ENCODE measurements at regions not wholly inside any gene's neighbourhood (a gene's known extent, or its start where the extent isn't known, plus 50 kb on each side); places are given as distances from the start of the nearest gene placed in this dataset.

- H3K36me3 Mint-ChIP-seq (ENCODE audit: low read depth) = no peaks in the 10 kb centered on the region
- intact Hi-C loops (cut with micrococcal nuclease) = no loop called here
- H3K9me3 Mint-ChIP-seq = no peaks in the 10 kb centered on the region
- H3K27ac Mint-ChIP-seq = no peak overlapping the region
- no peaks in the 10 kb centered on the region for H3K27me3 Mint-ChIP-seq (ENCODE audit: low read depth)
- no peak for DNase-seq (ENCODE audit: low spot score)
- no peak overlapping the region for H3K4me3 Mint-ChIP-seq (ENCODE audit: low read depth)
- H3K4me1 Mint-ChIP-seq (ENCODE audit: low read depth) = no peaks in the 10 kb centered on the region
Measured at GRCh38 chr10:2487921-2488320, 579.4 kb upstream of the PFKP start.

DNA sequence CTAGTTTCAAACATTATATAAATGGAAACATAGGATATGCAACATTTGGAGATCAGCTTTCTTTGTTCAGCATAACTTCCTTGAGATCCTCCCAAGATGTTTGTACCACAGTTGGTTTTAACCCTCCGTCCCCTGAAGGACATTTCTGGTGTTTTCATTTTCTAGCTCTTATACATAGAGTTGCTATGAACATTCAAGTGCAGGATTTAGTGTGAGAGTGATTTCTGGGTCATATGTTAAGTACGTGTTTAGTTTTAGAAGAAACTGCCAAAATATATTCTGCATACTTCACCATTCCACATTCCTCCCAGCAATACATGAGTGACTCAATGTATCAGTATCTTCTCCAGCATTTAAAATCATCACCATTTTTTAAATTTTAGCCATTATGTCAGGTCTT is 588.7 kb upstream of the PFKP start:
- intact Hi-C loops (cut with micrococcal nuclease) = no loop called here
- H3K4me1 Mint-ChIP-seq (ENCODE audit: low read depth) = no peaks in the 10 kb centered on the region
- no peak for DNase-seq (ENCODE audit: low spot score)
- no peak overlapping the region for H3K27ac Mint-ChIP-seq
- H3K36me3 Mint-ChIP-seq (ENCODE audit: low read depth) = no peaks in the 10 kb centered on the region
- no peaks in the 10 kb centered on the region for H3K27me3 Mint-ChIP-seq (ENCODE audit: low read depth)
- H3K4me3 Mint-ChIP-seq (ENCODE audit: low read depth) = no peak overlapping the region
- H3K9me3 Mint-ChIP-seq = peaks cover 3% of the 10 kb centered on the region

GRCh38 chr10:2476812-2477553 is 590.4 kb upstream of the PFKP start:
- Mint-ChIP-seq H3K4me1 (ENCODE audit: low read depth) (no peaks in the 10 kb centered on the region), H3K36me3 (ENCODE audit: low read depth) (no peaks in the 10 kb centered on the region), H3K4me3 (ENCODE audit: low read depth) (no peak overlapping the region), H3K27me3 (ENCODE audit: low read depth) (no peaks in the 10 kb centered on the region), H3K9me3 (peaks cover 3% of the 10 kb centered on the region), H3K27ac (no peak overlapping the region)
- intact Hi-C loops (cut with micrococcal nuclease) = no loop called here
- no peak for DNase-seq (ENCODE audit: low spot score)

- H3K4me1 Mint-ChIP-seq (ENCODE audit: low read depth) = no peaks in the 10 kb centered on the region
Measured at GRCh38 chr10:2476218-2476811, 591.0 kb upstream of the PFKP start.

DNA sequence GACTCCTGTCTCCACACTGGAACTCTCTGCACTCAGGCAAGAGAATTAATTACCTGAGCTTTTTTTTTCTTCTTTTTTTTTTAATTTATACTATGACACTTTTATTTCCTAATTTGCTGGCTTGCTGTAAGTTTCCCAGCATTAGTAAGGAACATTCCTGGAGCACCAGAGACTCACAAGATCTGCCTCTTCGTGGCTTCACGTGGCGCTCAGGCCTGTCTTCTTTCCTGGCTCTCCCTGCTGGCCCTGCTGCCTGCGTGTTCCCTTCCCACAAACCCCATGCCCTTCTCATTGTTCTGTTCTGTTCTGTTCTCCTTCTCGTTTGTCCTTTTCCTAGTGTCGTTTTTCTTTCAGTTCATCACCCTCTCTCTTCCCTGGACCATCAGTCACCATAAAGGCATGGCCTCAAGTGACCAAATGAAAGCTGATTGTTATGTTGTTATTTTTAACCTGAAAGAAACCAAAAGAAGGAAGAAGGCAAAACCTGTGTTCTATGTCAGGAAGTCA is 591.6 kb upstream of the PFKP start:
- intact Hi-C loops (cut with micrococcal nuclease) = no loop called here
- Mint-ChIP-seq H3K27me3 (ENCODE audit: low read depth) (no peaks in the 10 kb centered on the region), H3K36me3 (ENCODE audit: low read depth) (no peaks in the 10 kb centered on the region), H3K4me1 (ENCODE audit: low read depth) (no peaks in the 10 kb centered on the region), H3K27ac (no peak overlapping the region), H3K9me3 (peaks cover 3% of the 10 kb centered on the region), H3K4me3 (ENCODE audit: low read depth) (no peak overlapping the region)
- no peak for DNase-seq (ENCODE audit: low spot score)

More at GRCh38 chr10:2476218-2476811, 591.0 kb upstream of the PFKP start:
- intact Hi-C loops (cut with micrococcal nuclease) = no loop called here
- Mint-ChIP-seq H3K27ac (no peak overlapping the region), H3K27me3 (ENCODE audit: low read depth) (no peaks in the 10 kb centered on the region), H3K9me3 (peaks cover 3% of the 10 kb centered on the region), H3K36me3 (ENCODE audit: low read depth) (no peaks in the 10 kb centered on the region), H3K4me3 (ENCODE audit: low read depth) (no peak overlapping the region)
- DNase-seq (ENCODE audit: low spot score) = no peak

GRCh38 chr10:2471811-2472210 is 595.5 kb upstream of the PFKP start:
- intact Hi-C loops (cut with micrococcal nuclease) = no loop called here
- Mint-ChIP-seq H3K27ac (no peak overlapping the region), H3K4me1 (ENCODE audit: low read depth) (no peaks in the 10 kb centered on the region), H3K9me3 (peaks cover 3% of the 10 kb centered on the region), H3K4me3 (ENCODE audit: low read depth) (no peak overlapping the region), H3K36me3 (ENCODE audit: low read depth) (no peaks in the 10 kb centered on the region), H3K27me3 (ENCODE audit: low read depth) (no peaks in the 10 kb centered on the region)
- no peak for DNase-seq (ENCODE audit: low spot score)

DNA sequence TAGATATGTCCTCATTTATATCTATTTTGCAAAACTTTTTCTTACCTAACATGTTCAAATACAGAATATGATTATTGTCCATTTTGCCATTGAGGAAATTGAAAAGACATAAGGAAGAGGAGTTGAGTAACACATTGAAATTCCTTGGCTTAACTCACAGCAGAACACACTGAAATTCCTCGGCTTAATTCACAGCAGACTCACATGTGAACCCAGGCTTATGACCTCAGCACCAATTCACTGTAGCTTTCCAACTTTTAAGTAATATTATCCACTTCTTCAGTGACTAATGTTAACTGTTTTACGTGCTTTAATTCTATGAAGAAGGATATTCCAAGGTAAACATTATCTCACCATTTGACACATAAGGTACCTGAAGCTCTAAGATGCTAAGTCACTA is 597.5 kb upstream of the PFKP start:
- Mint-ChIP-seq H3K9me3 (peaks cover 6% of the 10 kb centered on the region), H3K27me3 (ENCODE audit: low read depth) (no peaks in the 10 kb centered on the region), H3K4me3 (ENCODE audit: low read depth) (no peak overlapping the region), H3K27ac (no peak overlapping the region), H3K36me3 (ENCODE audit: low read depth) (no peaks in the 10 kb centered on the region), H3K4me1 (ENCODE audit: low read depth) (no peaks in the 10 kb centered on the region)
- intact Hi-C loops (cut with micrococcal nuclease) = no loop called here
- DNase-seq (ENCODE audit: low spot score) = no peak

DNA sequence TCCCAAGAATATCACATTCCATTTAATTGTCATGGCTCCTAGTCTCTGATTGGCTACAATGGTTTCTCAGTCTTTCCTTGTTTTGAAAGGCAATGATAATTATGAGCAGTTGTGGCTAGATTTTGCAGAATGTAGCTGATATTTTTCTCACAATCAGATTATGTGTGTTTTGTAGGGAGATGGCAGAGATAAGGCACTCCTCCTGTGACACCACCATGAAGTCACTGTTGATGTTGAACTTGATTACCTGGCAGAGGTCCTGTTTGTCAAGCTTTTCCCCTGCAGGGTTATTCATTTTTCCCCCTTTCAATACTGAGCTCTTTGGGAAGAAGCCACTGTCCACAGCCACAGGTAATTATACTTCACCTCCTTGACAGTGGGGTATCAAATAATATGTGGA is 602.9 kb upstream of the PFKP start:
- H3K4me3 Mint-ChIP-seq (ENCODE audit: low read depth) = no peak overlapping the region
- intact Hi-C loops (cut with micrococcal nuclease) = no loop called here
- no peaks in the 10 kb centered on the region for H3K4me1 Mint-ChIP-seq (ENCODE audit: low read depth)
- no peaks in the 10 kb centered on the region for H3K36me3 Mint-ChIP-seq (ENCODE audit: low read depth)
- peaks cover 6% of the 10 kb centered on the region for H3K9me3 Mint-ChIP-seq
- DNase-seq (ENCODE audit: low spot score) = no peak
- no peak overlapping the region for H3K27ac Mint-ChIP-seq
- H3K27me3 Mint-ChIP-seq (ENCODE audit: low read depth) = no peaks in the 10 kb centered on the region

- H3K36me3 Mint-ChIP-seq (ENCODE audit: low read depth) = no peaks in the 10 kb centered on the region
- no peak for DNase-seq (ENCODE audit: low spot score)
- no peaks in the 10 kb centered on the region for H3K4me1 Mint-ChIP-seq (ENCODE audit: low read depth)
- no peak overlapping the region for H3K4me3 Mint-ChIP-seq (ENCODE audit: low read depth)
- intact Hi-C loops (cut with micrococcal nuclease) = no loop called here
- no peaks in the 10 kb centered on the region for H3K27me3 Mint-ChIP-seq (ENCODE audit: low read depth)
- no peak overlapping the region for H3K27ac Mint-ChIP-seq
- peaks cover 6% of the 10 kb centered on the region for H3K9me3 Mint-ChIP-seq
Measured at GRCh38 chr10:2463316-2463715, 604.0 kb upstream of the PFKP start.

- no peak overlapping the region for H3K27ac Mint-ChIP-seq
- H3K27me3 Mint-ChIP-seq (ENCODE audit: low read depth) = no peaks in the 10 kb centered on the region
- no peaks in the 10 kb centered on the region for H3K36me3 Mint-ChIP-seq (ENCODE audit: low read depth)
- H3K9me3 Mint-ChIP-seq = peaks cover 6% of the 10 kb centered on the region
- DNase-seq (ENCODE audit: low spot score) = no peak
- H3K4me1 Mint-ChIP-seq (ENCODE audit: low read depth) = no peaks in the 10 kb centered on the region
- intact Hi-C loops (cut with micrococcal nuclease) = no loop called here
- H3K4me3 Mint-ChIP-seq (ENCODE audit: low read depth) = no peak overlapping the region
Measured at GRCh38 chr10:2462581-2462980, 604.8 kb upstream of the PFKP start.

- H3K9me3 Mint-ChIP-seq = peaks cover 4% of the 10 kb centered on the region
- DNase-seq (ENCODE audit: low spot score) = no peak
- H3K27ac Mint-ChIP-seq = no peak overlapping the region
- intact Hi-C loops (cut with micrococcal nuclease) = no loop called here
- no peaks in the 10 kb centered on the region for H3K4me1 Mint-ChIP-seq (ENCODE audit: low read depth)
- H3K4me3 Mint-ChIP-seq (ENCODE audit: low read depth) = no peak overlapping the region
- H3K27me3 Mint-ChIP-seq (ENCODE audit: low read depth) = no peaks in the 10 kb centered on the region
- H3K36me3 Mint-ChIP-seq (ENCODE audit: low read depth) = no peaks in the 10 kb centered on the region
Measured at GRCh38 chr10:2460812-2461211, 606.5 kb upstream of the PFKP start.

DNA sequence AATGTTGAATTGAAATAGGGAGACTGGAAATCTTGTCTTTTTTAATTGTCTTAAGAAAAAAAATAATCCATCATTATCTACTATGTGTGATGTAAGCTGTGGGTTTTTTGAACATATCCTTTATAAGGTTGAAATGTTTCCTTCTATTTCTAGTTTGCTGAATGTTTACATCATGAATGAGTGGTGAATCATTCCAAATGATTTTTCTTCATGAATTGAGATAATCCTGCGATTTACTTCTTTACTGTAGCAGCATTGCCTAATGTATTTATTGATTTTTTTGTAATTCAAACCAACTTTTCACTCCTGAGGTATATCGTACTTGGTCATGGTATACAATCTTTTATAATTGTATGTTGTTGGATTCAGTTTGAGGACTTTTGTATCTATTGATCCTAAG is 607.6 kb upstream of the PFKP start:
- H3K36me3 Mint-ChIP-seq (ENCODE audit: low read depth) = no peaks in the 10 kb centered on the region
- no peaks in the 10 kb centered on the region for H3K9me3 Mint-ChIP-seq
- no peak overlapping the region for H3K27ac Mint-ChIP-seq
- no peaks in the 10 kb centered on the region for H3K27me3 Mint-ChIP-seq (ENCODE audit: low read depth)
- intact Hi-C loops (cut with micrococcal nuclease) = no loop called here
- no peaks in the 10 kb centered on the region for H3K4me1 Mint-ChIP-seq (ENCODE audit: low read depth)
- DNase-seq (ENCODE audit: low spot score) = no peak
- H3K4me3 Mint-ChIP-seq (ENCODE audit: low read depth) = no peak overlapping the region

GRCh38 chr10:2456834-2457233 is 610.5 kb upstream of the PFKP start:
- Mint-ChIP-seq H3K4me1 (ENCODE audit: low read depth) (no peaks in the 10 kb centered on the region), H3K9me3 (no peaks in the 10 kb centered on the region), H3K4me3 (ENCODE audit: low read depth) (no peak overlapping the region), H3K27ac (no peak overlapping the region), H3K27me3 (ENCODE audit: low read depth) (no peaks in the 10 kb centered on the region), H3K36me3 (ENCODE audit: low read depth) (no peaks in the 10 kb centered on the region)
- no peak for DNase-seq (ENCODE audit: low spot score)
- intact Hi-C loops (cut with micrococcal nuclease) = no loop called here
